Activated CD8-positive, alpha-beta T cell treated with anti-CD3 and anti-CD28 coated beads, Interleukin-2, amount 10 ng/mL, durations not matched to agents 7 days and 5 days (primary cell): ENCODE measurements at regions not wholly inside any gene's neighbourhood (a gene's known extent, or its start where the extent isn't known, plus 50 kb on each side); places are given as distances from the start of the nearest gene placed in this dataset.
"Not testable (repeated sequence)": the region's sequence is repeated elsewhere in the genome, so short reads cannot be mapped to it uniquely, and the experiment has no call there.

Source experiments
- ATAC-seq: fragments of 150-1000 bp; cut with Tn5 transposase; one replicate; pipeline ENCODE4 v1.10.0; 2021; ENCODE audit warnings: moderate library complexity
- CTCF ChIA-PET: fragments of 350-600 bp; sonication (Branson Sonifier 250); formaldehyde crosslinking; loops from one replicate; lab custom pipeline; 2021; ENCODE audit warnings: antibody characterized with exemption; lab: Charles Lee
- POLR2A ChIA-PET: fragments of 350-600 bp; sonication (Branson Sonifier 250); formaldehyde crosslinking; loops from one replicate; lab custom pipeline; 2021; ENCODE audit warnings: antibody characterized with exemption; lab: Charles Lee
- DNase-seq: peaks from one replicate; pipeline ENCODE4 v3.0.0-alpha.2; 2020
- H3K27ac Mint-ChIP-seq: one replicate; pipeline ENCODE4 v1.8.0; 2021; ENCODE audit warnings: mild to moderate bottlenecking, mixed read lengths
- H3K27me3 Mint-ChIP-seq: one replicate; pipeline ENCODE4 v1.8.0; 2021; ENCODE audit warnings: low read depth, mixed read lengths
- H3K36me3 Mint-ChIP-seq: one replicate; pipeline ENCODE4 v1.8.0; 2021; ENCODE audit warnings: low read depth, mixed read lengths
- H3K4me1 Mint-ChIP-seq: one replicate; pipeline ENCODE4 v1.8.0; 2021; ENCODE audit warnings: low read depth, mixed read lengths
- H3K4me3 Mint-ChIP-seq: one replicate; pipeline ENCODE4 v1.8.0; 2021; ENCODE audit warnings: mild to moderate bottlenecking, mixed read lengths
- H3K9me3 Mint-ChIP-seq: one replicate; pipeline ENCODE4 v1.8.0; 2022; ENCODE audit warnings: mixed read lengths; ENCODE audit not compliant: insufficient read depth

GRCh38 chr1:181206979-181207790 lies 118.7 kb downstream of the IER5 start:
- POLR2A ChIA-PET: no interaction called here
- no peaks in the 10 kb centered on the region for H3K4me1 Mint-ChIP-seq
- no peak for ATAC-seq
- no peak overlapping the region for H3K27ac Mint-ChIP-seq
- no peaks in the 10 kb centered on the region for H3K36me3 Mint-ChIP-seq
- no peaks in the 10 kb centered on the region for H3K9me3 Mint-ChIP-seq
- H3K27me3 Mint-ChIP-seq: peaks cover 17% of the 10 kb centered on the region
- DNase-seq: no peak
- CTCF ChIA-PET: interaction anchor here (1.7 kb wide), 1 partner anchor 216 kb away, joined by 5 read pairs; no protein-coding TSS in a partner anchor
- H3K4me3 Mint-ChIP-seq: no peak overlapping the region

- CTCF ChIA-PET: interaction anchor here (0.8 to 1.7 kb wide), 2 partner anchors 18 to 215 kb away, joined by 3 to 5 read pairs; no protein-coding TSS in a partner anchor
- Mint-ChIP-seq H3K27me3 (peaks cover 21% of the 10 kb centered on the region), H3K36me3 (no peaks in the 10 kb centered on the region)
Measured at GRCh38 chr1:181208083-181208482, 119.6 kb downstream of the IER5 start.

GRCh38 chr1:181208967-181209366 lies 120.5 kb downstream of the IER5 start:
- H3K4me3 Mint-ChIP-seq: no peak overlapping the region
- ChIA-PET POLR2A (no interaction called here), CTCF (interaction anchor here (0.8 kb wide), 1 partner anchor 19 kb away, joined by 3 read pairs; no protein-coding TSS in a partner anchor)
- H3K27me3 Mint-ChIP-seq: peaks cover 15% of the 10 kb centered on the region
- H3K36me3 Mint-ChIP-seq: no peaks in the 10 kb centered on the region
- no peak overlapping the region for H3K27ac Mint-ChIP-seq
- no peaks in the 10 kb centered on the region for H3K9me3 Mint-ChIP-seq
- DNase-seq (no peak), ATAC-seq (no peak)
- H3K4me1 Mint-ChIP-seq: no peaks in the 10 kb centered on the region

More at GRCh38 chr1:181208083-181208482, 119.6 kb downstream of the IER5 start:
- no peaks in the 10 kb centered on the region for H3K9me3 Mint-ChIP-seq
- ATAC-seq (no peak), DNase-seq (no peak)
- POLR2A ChIA-PET: no interaction called here
- H3K4me1 Mint-ChIP-seq: no peaks in the 10 kb centered on the region
- H3K27ac Mint-ChIP-seq: no peak overlapping the region
- H3K4me3 Mint-ChIP-seq: no peak overlapping the region

- H3K36me3 Mint-ChIP-seq: no peaks in the 10 kb centered on the region
- no peaks in the 10 kb centered on the region for H3K4me1 Mint-ChIP-seq
- ChIA-PET CTCF (no interaction called here), POLR2A (no interaction called here)
- H3K27ac Mint-ChIP-seq: no peak overlapping the region
- H3K9me3 Mint-ChIP-seq: no peaks in the 10 kb centered on the region
- no peak overlapping the region for H3K4me3 Mint-ChIP-seq
- peaks cover 15% of the 10 kb centered on the region for H3K27me3 Mint-ChIP-seq
- DNase-seq (no peak), ATAC-seq (no peak)
Measured at GRCh38 chr1:181213056-181213455, 124.6 kb downstream of the IER5 start.

- Mint-ChIP-seq H3K36me3 (no peaks in the 10 kb centered on the region), H3K9me3 (no peaks in the 10 kb centered on the region), H3K4me1 (no peaks in the 10 kb centered on the region), H3K27me3 (peaks cover 7% of the 10 kb centered on the region), H3K27ac (no peak overlapping the region), H3K4me3 (no peak overlapping the region)
- no peak for DNase-seq
- no peak for ATAC-seq
- ChIA-PET POLR2A (no interaction called here), CTCF (interaction anchor here (1.0 kb wide), 1 partner anchor 853 kb away, joined by 4 read pairs; no protein-coding TSS in a partner anchor)
Measured at GRCh38 chr1:181216591-181216994, 128.1 kb downstream of the IER5 start.

- Mint-ChIP-seq H3K27me3 (no peaks in the 10 kb centered on the region), H3K36me3 (no peaks in the 10 kb centered on the region), H3K4me3 (no peak overlapping the region), H3K27ac (no peak overlapping the region), H3K9me3 (peaks cover 4% of the 10 kb centered on the region), H3K4me1 (no peaks in the 10 kb centered on the region)
- ChIA-PET CTCF (no interaction called here), POLR2A (no interaction called here)
- ATAC-seq (no peak), DNase-seq (no peak)
Measured at GRCh38 chr1:181219938-181220337, 131.4 kb downstream of the IER5 start.

GRCh38 chr1:181221078-181221477 lies 132.6 kb downstream of the IER5 start:
- no peaks in the 10 kb centered on the region for H3K36me3 Mint-ChIP-seq
- H3K4me1 Mint-ChIP-seq: no peaks in the 10 kb centered on the region
- DNase-seq: no peak
- H3K4me3 Mint-ChIP-seq: no peak overlapping the region
- peaks cover 6% of the 10 kb centered on the region for H3K9me3 Mint-ChIP-seq
- H3K27ac Mint-ChIP-seq: no peak overlapping the region
- no peaks in the 10 kb centered on the region for H3K27me3 Mint-ChIP-seq
- ChIA-PET POLR2A (no interaction called here), CTCF (no interaction called here)
- no peak for ATAC-seq

- no peak overlapping the region for H3K4me3 Mint-ChIP-seq
- no peaks in the 10 kb centered on the region for H3K36me3 Mint-ChIP-seq
- no peak overlapping the region for H3K27ac Mint-ChIP-seq
- CTCF ChIA-PET: no interaction called here
- POLR2A ChIA-PET: no interaction called here
- no peak for ATAC-seq
- no peak for DNase-seq
- H3K27me3 Mint-ChIP-seq: no peaks in the 10 kb centered on the region
- peaks cover 6% of the 10 kb centered on the region for H3K9me3 Mint-ChIP-seq
- H3K4me1 Mint-ChIP-seq: no peaks in the 10 kb centered on the region
Measured at GRCh38 chr1:181222972-181223505, 134.5 kb downstream of the IER5 start.

- H3K4me1 Mint-ChIP-seq, H3K9me3 Mint-ChIP-seq, H3K4me3 Mint-ChIP-seq, H3K27me3 Mint-ChIP-seq, ATAC-seq, H3K27ac Mint-ChIP-seq, H3K36me3 Mint-ChIP-seq, POLR2A ChIA-PET, DNase-seq: not testable (repeated sequence)
- CTCF ChIA-PET: interaction anchor here (1.4 kb wide), 1 partner anchor 37 kb away, joined by 6 read pairs; no protein-coding TSS in a partner anchor
Measured at GRCh38 chr1:181226728-181227127, 138.2 kb downstream of the IER5 start.

- no peak overlapping the region for H3K4me3 Mint-ChIP-seq
- POLR2A ChIA-PET: no interaction called here
- H3K4me1 Mint-ChIP-seq: no peaks in the 10 kb centered on the region
- H3K36me3 Mint-ChIP-seq: no peaks in the 10 kb centered on the region
- CTCF ChIA-PET: interaction anchor here (1.1 kb wide), 1 partner anchor 49 kb away, joined by 3 read pairs; no protein-coding TSS in a partner anchor
- H3K27me3 Mint-ChIP-seq: peaks cover 4% of the 10 kb centered on the region
- ATAC-seq (no peak), DNase-seq (no peak)
- H3K27ac Mint-ChIP-seq: no peak overlapping the region
- H3K9me3 Mint-ChIP-seq: no peaks in the 10 kb centered on the region
Measured at GRCh38 chr1:181239086-181239485, 150.6 kb downstream of the IER5 start.

GRCh38 chr1:181246320-181246719 lies 157.8 kb downstream of the IER5 start:
- H3K27ac Mint-ChIP-seq, H3K4me1 Mint-ChIP-seq, H3K4me3 Mint-ChIP-seq, H3K36me3 Mint-ChIP-seq, POLR2A ChIA-PET, CTCF ChIA-PET, H3K27me3 Mint-ChIP-seq, ATAC-seq, DNase-seq: not testable (repeated sequence)
- peaks cover 10% of the 10 kb centered on the region for H3K9me3 Mint-ChIP-seq

- CTCF ChIA-PET, DNase-seq: not testable (repeated sequence)
Measured at GRCh38 chr1:181248361-181248760, 159.9 kb downstream of the IER5 start.

More at GRCh38 chr1:181248361-181248760, 159.9 kb downstream of the IER5 start:
- H3K4me3 Mint-ChIP-seq, H3K36me3 Mint-ChIP-seq, H3K27me3 Mint-ChIP-seq, H3K27ac Mint-ChIP-seq, H3K4me1 Mint-ChIP-seq, POLR2A ChIA-PET, ATAC-seq: not testable (repeated sequence)
- H3K9me3 Mint-ChIP-seq: peaks cover 10% of the 10 kb centered on the region
